ENCODE measurements at regions not wholly inside any gene's neighbourhood (a gene's known extent, or its start where the extent isn't known, plus 50 kb on each side); places are given as distances from the start of the nearest gene placed in this dataset.

DNA sequence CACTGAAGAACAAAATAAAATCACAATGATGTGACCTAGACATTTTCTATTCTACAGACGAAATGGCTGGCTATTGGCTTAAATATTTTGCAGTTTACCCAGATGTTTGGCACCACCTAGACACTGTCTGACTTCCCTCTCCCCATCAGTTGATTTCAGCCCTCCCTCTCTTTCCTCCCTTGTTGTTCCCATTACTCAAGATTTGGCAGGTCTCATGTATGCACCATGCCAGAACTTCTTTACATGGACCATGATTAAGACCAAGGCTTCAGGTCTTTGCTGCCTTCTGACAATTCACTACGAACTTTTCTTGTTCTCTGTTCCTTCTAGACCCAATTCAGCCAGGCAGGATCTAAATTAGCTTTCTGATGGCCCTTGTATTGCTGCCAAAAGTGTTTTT, 66.6 kb upstream of the GDNF start:
- TF ChIP-seq ZNF670 (tag by site-specific recombination; IDR thresholded peaks at IDR 0.05; ENCODE audit: low read depth) (no peak), ZNF324 (tag by site-specific recombination; IDR thresholded peaks at IDR 0.05) (no peak), YY1 (tag by site-specific recombination; IDR thresholded peaks at IDR 0.05) (no peak), MEIS1 (CRISPR knock-in tag; IDR thresholded peaks at IDR 0.05; ENCODE audit: borderline replicate concordance) (no peak), HOXD13 (CRISPR knock-in tag; IDR thresholded peaks at IDR 0.05; ENCODE audit: borderline replicate concordance) (no peak), TCF7L2 (IDR thresholded peaks at IDR 0.05; ENCODE audit: borderline replicate concordance, low read depth, low read length) (no peak), ZEB2 (tag by site-specific recombination; IDR thresholded peaks at IDR 0.05) (no peak), KLF9 (tag by site-specific recombination; IDR thresholded peaks at IDR 0.05; ENCODE audit: low read depth) (no peak), ZBTB48 (tag by site-specific recombination; IDR thresholded peaks at IDR 0.05) (no peak), ZNF274 (IDR thresholded peaks at IDR 0.05; ENCODE audit: low read length) (no peak), ZNF274 (tag by site-specific recombination; IDR thresholded peaks at IDR 0.05; ENCODE audit: borderline replicate concordance) (no peak)
- TF ChIP-seq, protein P1, sequence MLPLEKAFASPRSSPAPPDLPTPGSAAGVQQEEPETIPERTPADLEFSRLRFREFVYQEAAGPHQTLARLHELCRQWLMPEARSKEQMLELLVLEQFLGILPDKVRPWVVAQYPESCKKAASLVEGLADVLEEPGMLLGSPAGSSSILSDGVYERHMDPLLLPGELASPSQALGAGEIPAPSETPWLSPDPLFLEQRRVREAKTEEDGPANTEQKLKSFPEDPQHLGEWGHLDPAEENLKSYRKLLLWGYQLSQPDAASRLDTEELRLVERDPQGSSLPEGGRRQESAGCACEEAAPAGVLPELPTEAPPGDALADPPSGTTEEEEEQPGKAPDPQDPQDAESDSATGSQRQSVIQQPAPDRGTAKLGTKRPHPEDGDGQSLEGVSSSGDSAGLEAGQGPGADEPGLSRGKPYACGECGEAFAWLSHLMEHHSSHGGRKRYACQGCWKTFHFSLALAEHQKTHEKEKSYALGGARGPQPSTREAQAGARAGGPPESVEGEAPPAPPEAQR (tag by site-specific recombination; IDR thresholded peaks at IDR 0.05): no peak
- TF ChIP-seq, protein P2, sequence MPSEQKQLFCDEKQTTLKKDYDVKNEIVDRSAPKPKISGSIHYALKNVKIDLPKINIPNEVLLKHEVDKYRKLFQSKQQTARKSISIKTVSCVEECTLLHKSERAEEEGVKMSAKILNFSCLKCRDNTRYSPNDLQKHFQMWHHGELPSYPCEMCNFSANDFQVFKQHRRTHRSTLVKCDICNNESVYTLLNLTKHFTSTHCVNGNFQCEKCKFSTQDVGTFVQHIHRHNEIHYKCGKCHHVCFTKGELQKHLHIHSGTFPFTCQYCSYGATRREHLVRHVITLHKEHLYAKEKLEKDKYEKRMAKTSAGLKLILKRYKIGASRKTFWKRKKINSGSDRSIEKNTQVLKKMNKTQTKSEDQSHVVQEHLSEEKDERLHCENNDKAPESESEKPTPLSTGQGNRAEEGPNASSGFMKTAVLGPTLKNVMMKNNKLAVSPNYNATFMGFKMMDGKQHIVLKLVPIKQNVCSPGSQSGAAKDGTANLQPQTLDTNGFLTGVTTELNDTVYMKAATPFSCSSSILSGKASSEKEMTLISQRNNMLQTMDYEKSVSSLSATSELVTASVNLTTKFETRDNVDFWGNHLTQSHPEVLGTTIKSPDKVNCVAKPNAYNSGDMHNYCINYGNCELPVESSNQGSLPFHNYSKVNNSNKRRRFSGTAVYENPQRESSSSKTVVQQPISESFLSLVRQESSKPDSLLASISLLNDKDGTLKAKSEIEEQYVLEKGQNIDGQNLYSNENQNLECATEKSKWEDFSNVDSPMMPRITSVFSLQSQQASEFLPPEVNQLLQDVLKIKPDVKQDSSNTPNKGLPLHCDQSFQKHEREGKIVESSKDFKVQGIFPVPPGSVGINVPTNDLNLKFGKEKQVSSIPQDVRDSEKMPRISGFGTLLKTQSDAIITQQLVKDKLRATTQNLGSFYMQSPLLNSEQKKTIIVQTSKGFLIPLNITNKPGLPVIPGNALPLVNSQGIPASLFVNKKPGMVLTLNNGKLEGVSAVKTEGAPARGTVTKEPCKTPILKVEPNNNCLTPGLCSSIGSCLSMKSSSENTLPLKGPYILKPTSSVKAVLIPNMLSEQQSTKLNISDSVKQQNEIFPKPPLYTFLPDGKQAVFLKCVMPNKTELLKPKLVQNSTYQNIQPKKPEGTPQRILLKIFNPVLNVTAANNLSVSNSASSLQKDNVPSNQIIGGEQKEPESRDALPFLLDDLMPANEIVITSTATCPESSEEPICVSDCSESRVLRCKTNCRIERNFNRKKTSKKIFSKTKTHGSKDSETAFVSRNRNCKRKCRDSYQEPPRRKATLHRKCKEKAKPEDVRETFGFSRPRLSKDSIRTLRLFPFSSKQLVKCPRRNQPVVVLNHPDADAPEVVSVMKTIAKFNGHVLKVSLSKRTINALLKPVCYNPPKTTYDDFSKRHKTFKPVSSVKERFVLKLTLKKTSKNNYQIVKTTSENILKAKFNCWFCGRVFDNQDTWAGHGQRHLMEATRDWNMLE (tag by site-specific recombination; conservative IDR thresholded peaks at IDR 0.05; ENCODE audit: low read depth): no peak
- TF ChIP-seq, protein P3, sequence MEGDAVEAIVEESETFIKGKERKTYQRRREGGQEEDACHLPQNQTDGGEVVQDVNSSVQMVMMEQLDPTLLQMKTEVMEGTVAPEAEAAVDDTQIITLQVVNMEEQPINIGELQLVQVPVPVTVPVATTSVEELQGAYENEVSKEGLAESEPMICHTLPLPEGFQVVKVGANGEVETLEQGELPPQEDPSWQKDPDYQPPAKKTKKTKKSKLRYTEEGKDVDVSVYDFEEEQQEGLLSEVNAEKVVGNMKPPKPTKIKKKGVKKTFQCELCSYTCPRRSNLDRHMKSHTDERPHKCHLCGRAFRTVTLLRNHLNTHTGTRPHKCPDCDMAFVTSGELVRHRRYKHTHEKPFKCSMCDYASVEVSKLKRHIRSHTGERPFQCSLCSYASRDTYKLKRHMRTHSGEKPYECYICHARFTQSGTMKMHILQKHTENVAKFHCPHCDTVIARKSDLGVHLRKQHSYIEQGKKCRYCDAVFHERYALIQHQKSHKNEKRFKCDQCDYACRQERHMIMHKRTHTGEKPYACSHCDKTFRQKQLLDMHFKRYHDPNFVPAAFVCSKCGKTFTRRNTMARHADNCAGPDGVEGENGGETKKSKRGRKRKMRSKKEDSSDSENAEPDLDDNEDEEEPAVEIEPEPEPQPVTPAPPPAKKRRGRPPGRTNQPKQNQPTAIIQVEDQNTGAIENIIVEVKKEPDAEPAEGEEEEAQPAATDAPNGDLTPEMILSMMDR (tag by site-specific recombination; IDR thresholded peaks at IDR 0.05): no peak
- TF ChIP-seq, protein P4, sequence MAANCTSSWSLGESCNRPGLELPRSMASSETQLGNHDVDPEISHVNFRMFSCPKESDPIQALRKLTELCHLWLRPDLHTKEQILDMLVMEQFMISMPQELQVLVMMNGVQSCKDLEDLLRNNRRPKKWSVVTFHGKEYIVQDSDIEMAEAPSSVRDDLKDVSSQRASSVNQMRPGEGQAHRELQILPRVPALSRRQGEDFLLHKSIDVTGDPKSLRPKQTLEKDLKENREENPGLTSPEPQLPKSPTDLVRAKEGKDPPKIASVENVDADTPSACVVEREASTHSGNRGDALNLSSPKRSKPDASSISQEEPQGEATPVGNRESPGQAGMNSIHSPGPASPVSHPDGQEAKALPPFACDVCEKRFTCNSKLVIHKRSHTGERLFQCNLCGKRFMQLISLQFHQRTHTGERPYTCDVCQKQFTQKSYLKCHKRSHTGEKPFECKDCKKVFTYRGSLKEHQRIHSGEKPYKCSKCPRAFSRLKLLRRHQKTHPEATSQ (tag by site-specific recombination; IDR thresholded peaks at IDR 0.05): no peak

Measured in HEK293 (cell line).